ENCODE measurements at regions not wholly inside any gene's neighbourhood (a gene's known extent, or its start where the extent isn't known, plus 50 kb on each side); places are given as distances from the start of the nearest gene placed in this dataset.

DNA sequence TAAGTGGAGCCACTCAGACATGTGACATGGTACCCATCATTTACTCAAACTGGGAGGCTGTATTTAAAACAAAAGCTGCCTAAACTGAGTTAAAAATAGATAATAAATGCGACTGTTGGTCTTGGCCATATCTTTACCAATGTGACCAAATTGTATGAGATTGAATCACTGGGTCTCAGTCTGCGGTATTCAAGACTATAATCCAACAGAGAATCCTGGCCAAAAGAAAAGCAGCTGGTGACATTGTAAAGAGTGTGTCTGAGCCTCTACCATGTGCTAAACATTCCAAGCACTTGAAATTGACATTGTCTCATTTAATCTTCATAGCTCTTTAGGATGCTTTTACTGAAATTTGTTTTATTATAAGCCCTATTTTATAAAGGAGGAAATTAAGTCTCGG lies 282.6 kb downstream of the ZNF608 start:
- H3K27me3 Mint-ChIP-seq (ENCODE audit: low read depth in 3 of 3), result no peaks in the 10 kb centered on the region
- no peaks in the 10 kb centered on the region for H3K36me3 Mint-ChIP-seq
- intact Hi-C loops (cut with micrococcal nuclease), result no loop called here
- Histone ChIP-seq H3K27ac (ENCODE audit: low read depth in 1 of 2, low read length in 2 of 2) (no peak overlapping the region), H3K79me2 (ENCODE audit: insufficient read depth, low read length) (no peaks in the 10 kb centered on the region), H3K4me2 (replicated peaks; ENCODE audit: extremely low read depth, low read length, poor library complexity, severe bottlenecking) (no peak overlapping the region), H3K9ac (ENCODE audit: insufficient read depth, low read length, poor library complexity, severe bottlenecking) (no peak overlapping the region), H3K4me1 (ENCODE audit: control insufficient read depth in 1 of 2, insufficient read depth in 2 of 2, low read length in 2 of 2) (no peaks in the 10 kb centered on the region), H3K9me3 (replicated peaks in 1 of 2; ENCODE audit: control insufficient read depth in 1 of 2, insufficient read depth in 1 of 2, low read length in 2 of 2) (peaks cover 5 to 8% of the 10 kb centered on the region in 2 donors), H3K27me3 (ENCODE audit: control insufficient read depth in 2 of 2, insufficient read depth in 2 of 2, low read length in 2 of 2) (no peaks in the 10 kb centered on the region), H4K20me1 (ENCODE audit: insufficient read depth, low read length) (no peaks in the 10 kb centered on the region), H3K36me3 (replicated peaks in 1 of 2; ENCODE audit: control insufficient read depth in 1 of 2, insufficient read depth in 2 of 2, low read length in 2 of 2) (no peaks in the 10 kb centered on the region), H3K4me3 (replicated peaks in 1 of 3; ENCODE audit: low read depth in 2 of 3, low read length in 3 of 3) (no peak overlapping the region), H2AFZ (ENCODE audit: insufficient read depth, low read depth, low read length, poor library complexity, severe bottlenecking) (no peak overlapping the region)
- no peak for DNase-seq
- TF ChIP-seq, protein P1, sequence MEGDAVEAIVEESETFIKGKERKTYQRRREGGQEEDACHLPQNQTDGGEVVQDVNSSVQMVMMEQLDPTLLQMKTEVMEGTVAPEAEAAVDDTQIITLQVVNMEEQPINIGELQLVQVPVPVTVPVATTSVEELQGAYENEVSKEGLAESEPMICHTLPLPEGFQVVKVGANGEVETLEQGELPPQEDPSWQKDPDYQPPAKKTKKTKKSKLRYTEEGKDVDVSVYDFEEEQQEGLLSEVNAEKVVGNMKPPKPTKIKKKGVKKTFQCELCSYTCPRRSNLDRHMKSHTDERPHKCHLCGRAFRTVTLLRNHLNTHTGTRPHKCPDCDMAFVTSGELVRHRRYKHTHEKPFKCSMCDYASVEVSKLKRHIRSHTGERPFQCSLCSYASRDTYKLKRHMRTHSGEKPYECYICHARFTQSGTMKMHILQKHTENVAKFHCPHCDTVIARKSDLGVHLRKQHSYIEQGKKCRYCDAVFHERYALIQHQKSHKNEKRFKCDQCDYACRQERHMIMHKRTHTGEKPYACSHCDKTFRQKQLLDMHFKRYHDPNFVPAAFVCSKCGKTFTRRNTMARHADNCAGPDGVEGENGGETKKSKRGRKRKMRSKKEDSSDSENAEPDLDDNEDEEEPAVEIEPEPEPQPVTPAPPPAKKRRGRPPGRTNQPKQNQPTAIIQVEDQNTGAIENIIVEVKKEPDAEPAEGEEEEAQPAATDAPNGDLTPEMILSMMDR (IDR thresholded peaks at IDR 0.05), result no peak
- no peaks in the 10 kb centered on the region for H3K4me1 Mint-ChIP-seq
- 100% methylated on average over 1 of the region's 3 CpGs for WGBS (ENCODE audit: insufficient coverage)
- no peak overlapping the region for H3K27ac Mint-ChIP-seq
- H3K4me3 Mint-ChIP-seq, result no peak overlapping the region
- H3K9me3 Mint-ChIP-seq, result peaks cover 10 to 17% (median 11%) of the 10 kb centered on the region in 7 donors

DNA sequence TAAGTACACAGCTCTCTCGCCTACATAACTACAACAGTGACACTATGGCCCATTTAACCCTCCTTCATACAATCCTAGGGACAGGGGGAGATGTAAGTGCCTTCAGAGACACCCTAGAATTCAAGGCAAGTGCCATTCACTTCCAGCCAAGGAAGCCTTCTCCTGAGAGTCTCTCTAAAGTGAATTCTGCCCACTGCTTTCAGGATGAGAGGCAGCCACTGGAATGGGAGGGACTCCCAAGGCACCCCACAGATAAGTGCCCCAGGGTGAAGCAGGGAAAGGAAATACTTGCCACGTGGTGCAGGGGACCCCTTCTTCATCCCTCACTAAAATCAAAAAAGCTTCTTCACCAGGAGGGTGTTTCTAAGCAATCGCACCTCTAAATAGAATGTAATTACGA lies 283.7 kb downstream of the ZNF608 start:
- no peak overlapping the region for H3K9ac ChIP-seq (ENCODE audit: insufficient read depth, low read length, poor library complexity, severe bottlenecking)
- H3K27me3 ChIP-seq (ENCODE audit: control insufficient read depth in 2 of 2, insufficient read depth in 2 of 2, low read length in 2 of 2), result no peaks in the 10 kb centered on the region
- H3K27ac ChIP-seq (ENCODE audit: low read depth in 1 of 2, low read length in 2 of 2), result no peak overlapping the region
- Mint-ChIP-seq H3K27me3 (ENCODE audit: low read depth in 3 of 3) (no peaks in the 10 kb centered on the region), H3K9me3 (peaks cover 10 to 17% (median 11%) of the 10 kb centered on the region in 7 donors), H3K27ac (no peak overlapping the region), H3K4me1 (no peaks in the 10 kb centered on the region), H3K4me3 (no peak overlapping the region), H3K36me3 (no peaks in the 10 kb centered on the region)
- no peak overlapping the region for H3K4me2 ChIP-seq (replicated peaks; ENCODE audit: extremely low read depth, low read length, poor library complexity, severe bottlenecking)
- no peak overlapping the region for H2AFZ ChIP-seq (ENCODE audit: insufficient read depth, low read depth, low read length, poor library complexity, severe bottlenecking)
- no peaks in the 10 kb centered on the region for H3K79me2 ChIP-seq (ENCODE audit: insufficient read depth, low read length)
- no peaks in the 10 kb centered on the region for H4K20me1 ChIP-seq (ENCODE audit: insufficient read depth, low read length)
- no peaks in the 10 kb centered on the region for H3K4me1 ChIP-seq (ENCODE audit: control insufficient read depth in 1 of 2, insufficient read depth in 2 of 2, low read length in 2 of 2)
- peaks cover 5 to 8% of the 10 kb centered on the region in 2 donors for H3K9me3 ChIP-seq (replicated peaks in 1 of 2; ENCODE audit: control insufficient read depth in 1 of 2, insufficient read depth in 1 of 2, low read length in 2 of 2)
- no CpG with 5 or more reads among the region's 4 CpGs for WGBS (ENCODE audit: insufficient coverage)
- no peaks in the 10 kb centered on the region for H3K36me3 ChIP-seq (replicated peaks in 1 of 2; ENCODE audit: control insufficient read depth in 1 of 2, insufficient read depth in 2 of 2, low read length in 2 of 2)
- intact Hi-C loops (cut with micrococcal nuclease), result no loop called here
- TF ChIP-seq, protein P1 (IDR thresholded peaks at IDR 0.05), result no peak
- no peak for DNase-seq
- no peak overlapping the region for H3K4me3 ChIP-seq (replicated peaks in 1 of 3; ENCODE audit: low read depth in 2 of 3, low read length in 3 of 3)

All from CD14-positive monocyte (primary cell).